ENCODE measurements at regions not wholly inside any gene's neighbourhood (a gene's known extent, or its start where the extent isn't known, plus 50 kb on each side); places are given as distances from the start of the nearest gene placed in this dataset.
"Not testable (repeated sequence)": the region's sequence is repeated elsewhere in the genome, so short reads cannot be mapped to it uniquely, and the experiment has no call there.

DNA sequence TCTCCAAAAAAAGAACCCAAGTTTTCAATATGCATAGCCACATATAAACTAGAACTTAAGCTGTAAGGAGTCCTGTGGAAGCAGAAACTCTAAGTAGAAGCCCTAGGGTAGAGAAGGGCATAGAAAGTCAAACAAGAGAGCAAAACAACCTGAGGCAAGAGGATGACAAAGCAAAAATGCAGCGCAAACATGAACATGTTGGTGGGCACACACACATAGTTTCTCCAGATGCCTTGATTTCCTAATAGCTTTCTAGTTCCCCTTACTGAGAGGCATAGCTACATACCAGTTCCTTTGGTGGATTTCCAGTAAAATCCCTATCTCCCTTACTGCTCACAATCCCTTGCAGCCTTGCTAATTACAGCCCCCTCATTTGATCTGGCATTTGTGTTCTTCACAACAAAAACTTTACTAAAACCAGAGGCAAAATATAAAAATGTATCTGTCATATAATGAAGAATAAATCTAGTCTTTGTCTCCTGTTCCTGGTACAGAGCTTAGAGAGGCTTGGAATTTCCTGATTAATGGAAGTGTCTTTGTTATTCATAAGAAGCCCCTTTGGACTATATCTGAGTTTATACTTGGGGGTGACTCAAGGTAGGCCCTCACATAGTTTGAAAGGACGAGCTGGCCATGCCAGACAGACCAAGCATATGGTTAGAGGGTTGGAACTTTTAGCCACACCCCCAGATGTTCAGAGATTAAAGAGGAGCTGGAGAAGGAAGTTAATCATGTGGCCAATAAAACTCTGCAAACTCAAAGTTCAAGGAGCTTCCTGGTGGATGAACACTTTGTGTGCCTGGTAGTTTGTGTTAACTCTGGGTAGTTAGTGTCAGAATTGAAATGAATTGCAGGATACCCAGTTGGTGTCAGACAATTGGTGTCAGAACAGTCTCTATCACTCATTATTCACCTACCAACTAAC is 52.7 kb upstream of the ZCCHC13 start:
- DNase-seq (ENCODE audit: extremely low read depth in 1 of 2, low read depth in 1 of 2) = no peak

- DNase-seq (ENCODE audit: extremely low read depth in 1 of 2, low read depth in 1 of 2) = no peak
These were observed 53.4 kb upstream of the ZCCHC13 start for GRCh38 chrX:74250574-74250973.

DNA sequence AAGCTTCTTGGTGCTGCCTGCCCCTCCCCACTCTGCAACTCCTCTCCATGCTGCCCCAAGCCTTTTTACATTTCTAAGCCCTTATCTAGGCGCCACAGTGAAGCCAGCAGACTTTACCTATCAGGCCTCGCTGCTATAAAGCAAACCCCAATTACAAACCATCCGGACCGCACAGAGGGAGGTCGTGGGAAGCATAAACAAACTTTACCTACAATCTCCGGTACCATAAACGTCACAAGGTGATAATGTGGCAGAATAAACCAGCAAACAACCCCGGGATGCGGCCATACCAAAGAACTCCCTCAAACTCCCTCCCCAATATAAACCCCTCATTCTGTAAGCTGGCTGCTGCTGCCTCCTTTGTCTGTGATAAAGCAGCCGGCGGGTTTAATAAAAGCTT is 54.0 kb upstream of the ZCCHC13 start:
- DNase-seq (ENCODE audit: extremely low read depth in 1 of 2, low read depth in 1 of 2) = no peak

DNA sequence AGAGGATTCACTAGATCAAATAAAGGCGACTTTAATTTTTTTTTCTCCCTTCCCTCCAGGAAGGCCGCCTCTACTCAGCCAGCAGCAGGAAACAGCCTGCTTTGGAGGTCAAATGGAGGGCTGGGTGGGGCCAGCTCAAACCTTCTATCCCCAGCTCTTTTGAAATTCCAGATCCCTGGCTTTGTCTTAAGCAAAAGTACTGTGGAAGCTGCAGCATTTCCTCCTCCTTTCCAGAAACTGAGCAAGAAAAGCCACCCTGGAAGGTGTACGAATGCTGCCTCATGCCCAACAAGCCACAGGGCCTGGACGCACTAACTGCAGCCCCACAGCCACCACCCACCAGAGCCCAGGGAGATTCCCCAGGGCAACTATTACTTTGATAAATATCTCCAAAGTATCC is 55.1 kb upstream of the ZCCHC13 start:
- no peak for DNase-seq (ENCODE audit: extremely low read depth in 1 of 2, low read depth in 1 of 2)

DNA sequence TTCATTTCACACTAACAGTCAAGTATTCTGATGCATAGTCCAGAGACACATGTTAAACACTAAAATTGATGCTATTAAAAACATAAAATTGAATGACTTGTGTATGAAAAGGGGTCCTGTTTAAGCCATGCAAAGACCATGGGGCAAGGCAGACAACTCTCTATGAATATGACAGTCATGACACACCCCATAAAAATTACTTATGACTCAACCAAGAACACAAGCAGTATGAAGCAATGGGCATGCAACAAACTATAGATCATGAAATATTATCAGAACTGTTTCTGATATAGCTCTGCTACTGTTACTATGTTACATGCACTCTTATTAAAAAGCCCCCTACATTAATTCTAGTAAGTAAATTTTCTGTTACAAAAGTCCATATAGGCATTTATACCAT is 57.5 kb upstream of the ZCCHC13 start:
- DNase-seq (ENCODE audit: extremely low read depth in 1 of 2, low read depth in 1 of 2) = no peak

DNA sequence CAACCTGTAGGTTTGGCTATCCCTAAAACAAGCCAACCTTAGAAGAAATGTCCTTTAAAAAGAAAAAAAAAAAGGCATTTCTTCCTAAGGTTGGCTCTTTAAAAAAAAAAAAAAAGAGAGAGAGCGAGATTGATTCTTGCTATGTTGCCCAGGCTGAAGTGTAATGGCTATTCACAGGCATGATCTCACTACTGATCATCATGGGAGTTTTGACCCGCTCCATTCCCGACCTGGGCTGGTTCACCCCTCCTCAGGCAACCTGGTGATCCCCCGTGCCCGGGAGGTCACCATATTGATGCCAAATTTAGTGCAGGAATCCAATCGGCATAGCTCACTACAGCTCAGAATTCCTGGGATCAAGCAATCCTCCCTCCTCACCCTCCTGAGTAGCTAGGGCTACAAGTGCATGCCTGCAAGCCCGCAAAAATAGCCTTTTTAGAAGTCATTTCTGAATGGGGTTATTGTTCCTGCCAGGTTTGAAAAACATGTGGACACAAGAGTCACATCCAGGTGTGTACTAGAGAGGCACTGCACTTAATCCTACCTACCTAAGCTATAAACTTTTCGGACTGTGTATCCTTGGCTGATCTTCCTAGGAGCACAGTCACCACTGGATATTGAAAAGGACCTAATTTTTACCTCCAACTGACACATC is 61.4 kb upstream of the ZCCHC13 start:
- no peak for DNase-seq (ENCODE audit: extremely low read depth in 1 of 2, low read depth in 1 of 2)

GRCh38 chrX:74242050-74242449 is 61.9 kb upstream of the ZCCHC13 start:
- no peak for DNase-seq (ENCODE audit: extremely low read depth in 1 of 2, low read depth in 1 of 2)

DNA sequence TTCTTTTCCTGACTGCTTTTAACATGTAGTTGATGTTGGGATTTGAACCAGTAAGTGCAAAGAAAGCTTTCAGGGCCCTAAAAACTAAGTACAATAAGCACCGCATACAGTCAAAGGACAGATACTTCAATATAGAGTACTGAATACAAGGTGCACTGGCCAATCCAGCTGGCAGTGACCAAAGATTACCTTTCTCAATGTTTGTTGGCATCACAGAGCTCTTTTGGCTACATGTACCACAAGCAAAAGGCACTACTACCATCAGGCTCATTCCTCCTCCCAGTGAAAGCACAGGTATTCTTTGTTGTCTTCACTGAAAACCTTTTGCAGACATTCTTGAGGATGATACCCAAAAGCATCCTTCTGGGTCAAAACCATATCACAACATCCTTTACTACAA is 65.2 kb upstream of the ZCCHC13 start:
- DNase-seq (ENCODE audit: extremely low read depth in 1 of 2, low read depth in 1 of 2) = no peak

DNA sequence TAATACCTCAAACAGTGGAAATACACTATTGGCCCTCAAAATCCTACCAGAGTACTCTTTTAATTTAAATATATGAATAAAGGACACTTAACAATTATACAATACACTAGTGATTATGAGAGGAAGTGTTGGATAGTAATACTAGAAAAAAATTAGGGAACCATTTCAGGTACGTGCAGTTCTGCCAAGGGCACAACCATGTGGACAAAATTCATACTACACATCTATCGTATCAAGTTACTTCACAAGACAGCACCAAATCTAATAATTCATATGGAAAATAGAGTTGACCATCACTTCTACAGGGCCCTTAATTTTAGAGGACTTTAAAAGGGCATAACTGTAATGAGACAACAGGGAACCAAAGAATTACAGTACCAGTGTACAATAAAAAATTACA is 69.2 kb upstream of the ZCCHC13 start:
- DNase-seq (ENCODE audit: extremely low read depth in 1 of 2, low read depth in 1 of 2) = no peak

DNA sequence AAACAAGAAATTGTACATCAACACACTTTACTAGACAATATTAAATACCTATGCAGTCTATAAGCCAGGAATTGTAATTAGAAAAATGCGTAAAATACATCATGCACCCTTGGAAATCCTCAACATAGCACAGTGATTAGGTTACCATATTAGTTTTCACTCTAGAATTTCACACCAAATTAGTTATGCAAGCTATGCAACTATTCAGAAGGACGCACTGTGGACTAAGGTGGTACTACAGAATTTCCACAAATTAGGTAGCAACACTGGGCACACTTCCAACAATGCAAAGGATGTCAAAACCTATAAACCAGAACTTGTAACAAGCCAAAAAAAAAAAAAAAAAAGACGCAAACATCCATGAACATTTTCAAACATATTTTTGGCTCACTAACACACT is 71.1 kb upstream of the ZCCHC13 start:
- no peak for DNase-seq (ENCODE audit: extremely low read depth in 1 of 2, low read depth in 1 of 2)

DNA sequence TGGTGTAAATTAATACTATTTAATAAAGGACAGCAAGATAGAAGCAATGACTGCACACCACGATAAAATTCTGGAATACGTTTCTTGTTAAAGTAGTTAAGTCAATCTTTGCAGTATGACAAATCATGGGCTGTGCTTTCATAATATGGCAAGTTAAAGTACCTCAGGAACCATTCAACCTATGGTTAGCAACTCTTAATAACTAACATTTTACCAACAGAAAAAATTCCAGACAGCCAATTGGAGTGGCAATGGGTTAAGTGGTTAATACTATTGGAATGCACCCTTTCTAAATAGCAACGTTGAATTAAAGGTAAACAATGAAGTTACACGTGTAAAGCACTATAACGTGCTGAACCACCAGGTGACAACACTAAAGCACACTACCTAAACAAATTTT is 72.4 kb upstream of the ZCCHC13 start:
- no peak for DNase-seq (ENCODE audit: extremely low read depth in 1 of 2, low read depth in 1 of 2)

DNA sequence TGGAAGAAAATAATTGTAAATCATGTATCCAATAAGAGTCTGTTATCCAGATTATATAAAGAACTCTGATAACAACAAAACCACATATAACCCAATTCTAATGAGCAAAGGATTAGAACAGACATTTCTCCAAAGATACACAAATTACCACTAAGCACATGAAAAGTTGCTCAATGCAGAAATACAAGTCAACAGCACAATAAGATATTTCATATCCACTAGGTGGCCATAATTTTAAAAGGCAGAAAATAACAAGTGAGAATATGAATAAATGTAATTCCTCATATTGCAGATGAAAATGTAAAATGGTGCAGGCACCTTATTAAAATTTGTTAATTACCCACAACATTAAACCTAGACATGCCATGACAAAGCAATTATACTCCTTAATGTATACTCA is 73.9 kb upstream of the ZCCHC13 start:
- no peak for DNase-seq (ENCODE audit: extremely low read depth in 1 of 2, low read depth in 1 of 2)

DNA sequence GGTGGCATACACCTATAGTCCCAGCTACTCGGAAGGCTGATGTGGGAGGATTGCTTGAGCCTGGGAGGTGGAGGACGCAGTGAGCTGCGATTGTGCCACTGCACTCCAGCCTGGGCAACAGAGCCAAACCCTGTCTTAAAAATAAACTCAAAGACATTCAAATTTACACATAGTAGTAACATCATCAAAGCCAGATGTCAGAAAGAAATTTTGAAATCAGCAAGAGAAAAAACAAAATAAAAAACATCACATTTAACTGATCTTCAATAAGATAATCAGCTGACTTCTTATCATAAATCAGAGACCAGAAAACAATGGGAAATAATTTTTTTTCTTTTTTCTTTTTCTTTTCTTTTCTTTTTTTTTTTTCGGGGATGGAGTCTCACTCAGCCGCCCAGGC is 78.9 kb upstream of the ZCCHC13 start:
- no peak for DNase-seq (ENCODE audit: extremely low read depth in 1 of 2, low read depth in 1 of 2)

DNA sequence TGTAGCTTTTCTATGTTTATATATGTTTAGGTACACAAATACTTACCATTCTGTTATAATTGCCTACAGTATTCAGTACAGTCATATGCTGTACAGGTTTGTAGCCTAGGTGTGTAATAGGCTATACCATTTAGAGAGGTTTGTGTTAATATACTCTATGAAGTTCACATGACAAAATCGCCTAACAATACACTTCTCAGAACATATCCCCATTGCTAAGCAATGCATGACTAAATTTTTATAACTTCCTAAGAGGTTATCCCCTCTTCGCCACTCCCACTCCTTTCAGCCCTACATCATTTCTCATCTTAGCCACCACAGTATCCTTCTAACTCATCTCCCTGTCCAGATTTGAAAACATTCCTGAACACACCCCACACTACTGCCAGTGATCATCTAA is 83.7 kb upstream of the ZCCHC13 start:
- DNase-seq (ENCODE audit: extremely low read depth in 1 of 2, low read depth in 1 of 2) = no peak

DNA sequence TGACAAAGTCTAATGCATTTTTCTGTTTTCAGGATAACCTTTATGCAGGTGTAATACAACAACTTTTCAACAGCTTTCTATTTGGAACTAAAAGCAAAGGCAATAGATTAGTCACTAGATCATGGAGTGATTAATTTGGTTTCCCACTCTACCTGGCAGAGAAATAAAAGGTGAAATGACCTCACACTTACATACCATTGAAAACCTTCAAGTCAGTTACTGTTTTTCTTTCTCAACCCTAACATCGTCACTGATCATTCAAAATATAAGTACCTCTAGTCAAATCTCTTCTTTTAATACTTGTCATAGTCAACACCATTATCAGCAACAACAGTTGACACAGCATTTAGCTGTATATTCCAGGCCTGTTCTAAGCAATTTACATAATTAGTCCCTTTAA is 85.1 kb upstream of the ZCCHC13 start:
- no peak for DNase-seq (ENCODE audit: extremely low read depth in 1 of 2, low read depth in 1 of 2)

DNA sequence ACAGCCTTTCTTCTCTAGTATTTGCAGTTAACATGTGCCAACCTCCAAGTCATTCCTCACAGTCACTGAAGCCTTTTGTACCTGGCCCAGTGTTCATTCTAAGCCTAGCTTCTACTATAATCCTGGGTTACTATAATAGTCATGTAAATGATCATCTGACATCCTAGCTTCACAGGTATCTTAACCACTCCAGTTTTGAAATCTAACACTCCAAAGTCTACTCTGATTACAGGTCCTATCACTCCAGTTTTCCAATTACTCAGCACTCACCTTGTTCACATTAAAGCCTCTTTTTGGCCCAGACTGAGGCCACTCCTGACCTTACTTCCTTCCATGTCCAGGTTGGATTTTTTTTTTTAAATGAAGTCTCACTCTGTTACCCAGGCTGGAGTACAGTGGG is 87.6 kb upstream of the ZCCHC13 start:
- no peak for DNase-seq (ENCODE audit: extremely low read depth in 1 of 2, low read depth in 1 of 2)

DNA sequence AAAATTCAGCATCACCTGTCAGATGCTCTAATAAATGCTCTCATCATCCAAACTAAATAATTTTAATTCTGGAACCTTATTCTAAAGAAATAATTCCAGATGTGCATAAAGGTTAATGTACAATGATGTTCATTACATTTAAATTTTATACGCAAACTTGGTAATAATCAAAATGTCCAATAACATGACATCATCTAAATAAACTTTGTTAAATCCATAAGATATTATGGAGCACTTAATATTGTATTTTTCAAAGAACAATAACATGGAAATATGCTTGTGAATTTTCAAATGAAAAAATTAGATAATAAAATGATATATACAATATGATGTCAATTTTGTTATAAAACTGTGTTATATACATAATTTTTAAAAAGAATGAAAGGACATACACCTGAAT is 92.1 kb upstream of the ZCCHC13 start:
- no peak for DNase-seq (ENCODE audit: extremely low read depth in 1 of 2, low read depth in 1 of 2)

- no peak for DNase-seq (ENCODE audit: extremely low read depth in 1 of 2, low read depth in 1 of 2)
These were observed 96.4 kb upstream of the ZCCHC13 start for GRCh38 chrX:74207539-74207938.

DNA sequence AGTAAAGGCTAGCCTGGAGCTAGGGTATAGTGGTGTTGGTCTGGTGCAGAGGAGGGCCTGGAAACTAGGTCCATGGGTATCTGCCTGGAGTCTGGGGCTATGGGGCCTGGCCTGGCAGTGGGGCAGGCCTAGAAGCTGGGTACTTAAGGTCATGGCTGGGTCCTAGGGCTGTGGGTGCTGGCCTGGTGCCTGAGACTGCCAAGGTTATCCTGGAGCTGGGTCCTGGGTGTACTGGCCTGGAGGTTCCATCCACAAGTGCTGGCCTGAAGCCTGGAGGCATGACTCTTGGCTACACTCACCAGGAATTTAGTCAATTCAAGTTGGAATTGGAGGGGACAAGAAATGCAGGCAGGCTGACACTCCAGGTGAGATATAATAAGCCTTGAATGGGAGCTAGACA is 108.4 kb upstream of the ZCCHC13 start:
- no peak for DNase-seq (ENCODE audit: extremely low read depth in 1 of 2, low read depth in 1 of 2)

DNA sequence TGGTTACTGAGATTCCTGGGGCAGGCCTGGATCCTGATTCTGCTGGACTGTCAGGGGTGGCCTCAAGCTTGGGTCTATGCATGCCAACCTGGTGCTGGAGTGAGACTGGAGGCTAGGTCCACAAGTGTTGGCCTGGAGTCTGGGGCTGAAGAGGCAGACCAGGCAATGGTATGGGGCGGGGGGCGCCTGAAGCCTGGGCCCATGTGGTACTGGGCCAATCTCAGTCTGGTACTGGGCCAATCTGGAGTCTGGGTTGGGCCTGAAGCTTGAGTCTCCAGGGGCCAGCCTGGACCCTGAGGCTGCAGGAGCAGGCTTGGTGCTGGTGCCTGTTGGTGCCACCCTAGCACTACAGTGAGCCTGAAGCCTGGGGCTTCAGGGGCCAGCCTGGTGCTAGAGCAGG is 108.9 kb upstream of the ZCCHC13 start:
- no peak for DNase-seq (ENCODE audit: extremely low read depth in 1 of 2, low read depth in 1 of 2)

GRCh38 chrX:74187211-74187610 is 116.8 kb upstream of the ZCCHC13 start:
- no peak for DNase-seq (ENCODE audit: extremely low read depth in 1 of 2, low read depth in 1 of 2)

DNA sequence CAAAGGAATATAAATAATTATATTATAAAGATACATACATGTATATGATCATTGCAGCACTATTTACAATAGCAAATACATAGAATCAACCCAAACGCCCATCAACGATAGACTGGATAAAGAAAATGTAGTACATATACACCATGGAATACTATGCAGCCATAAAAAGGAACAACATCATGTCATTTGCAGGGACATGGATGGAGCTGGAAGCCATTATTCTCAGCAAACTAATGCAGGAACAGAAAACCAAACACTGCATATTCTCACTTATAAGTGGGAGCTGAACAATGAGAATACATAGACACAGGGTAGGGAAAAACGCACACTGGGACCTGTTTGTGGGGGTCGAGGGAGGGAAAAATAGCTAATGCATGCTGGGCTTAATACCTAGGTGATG is 120.9 kb upstream of the ZCCHC13 start:
- DNase-seq (ENCODE audit: extremely low read depth in 1 of 2, low read depth in 1 of 2) = not testable (repeated sequence)

All from activated CD8-positive, alpha-beta memory T cell treated with anti-CD3 and anti-CD28 coated beads for 1 hour (primary cell).